GM23248 (cell line): ENCODE measurements at regions not wholly inside any gene's neighbourhood (a gene's known extent, or its start where the extent isn't known, plus 50 kb on each side); places are given as distances from the start of the nearest gene placed in this dataset.
"Not testable (repeated sequence)": the region's sequence is repeated elsewhere in the genome, so short reads cannot be mapped to it uniquely, and the experiment has no call there.

ENCODE experiments used
- DNase-seq: peaks from one replicate; pipeline ENCODE4 v3.0.0-alpha.2; 2015
- H2AFZ ChIP-seq: fragments of 200-600 bp; sonication (generic); 2 replicates; pipeline ENCODE4 v1.6.1; 2016; ENCODE audit warnings: antibody characterized with exemption
- H3F3A ChIP-seq: fragments of 200-600 bp; sonication (generic); 2 replicates; pipeline ENCODE4 v1.6.1; 2016; ENCODE audit warnings: mild to moderate bottlenecking, antibody characterized with exemption, mixed run types; ENCODE audit not compliant: insufficient read depth
- H3K27ac ChIP-seq: fragments of 200-600 bp; sonication (generic); 2 replicates; pipeline ENCODE4 v1.5.1; 2016; ENCODE audit warnings: mild to moderate bottlenecking
- H3K27me3 ChIP-seq: fragments of 200-600 bp; sonication (generic); replicated peaks from 2 replicates; pipeline ENCODE4 v1.6.1; 2016; ENCODE audit warnings: mild to moderate bottlenecking; ENCODE audit not compliant: insufficient read depth
- H3K36me3 ChIP-seq: fragments of 200-600 bp; sonication (generic); 2 replicates; pipeline ENCODE4 v1.6.1; 2016; ENCODE audit warnings: low read depth, mild to moderate bottlenecking
- H3K4me1 ChIP-seq: fragments of 200-600 bp; sonication (generic); 2 replicates; pipeline ENCODE4 v1.6.1; 2016; ENCODE audit warnings: mild to moderate bottlenecking; ENCODE audit not compliant: insufficient read depth
- H3K4me2 ChIP-seq: fragments of 200-600 bp; sonication (generic); one replicate; pipeline ENCODE4 v1.6.1; 2016; ENCODE audit warnings: mild to moderate bottlenecking; ENCODE audit not compliant: unreplicated experiment
- H3K4me3 ChIP-seq: fragments of 200-600 bp; sonication (generic); 2 replicates; pipeline ENCODE4 v1.5.1; 2016; ENCODE audit warnings: mild to moderate bottlenecking
- H3K79me2 ChIP-seq: fragments of 200-600 bp; sonication (generic); 2 replicates; pipeline ENCODE4 v1.6.1; 2016; ENCODE audit warnings: mild to moderate bottlenecking; ENCODE audit not compliant: insufficient read depth
- H3K9ac ChIP-seq: fragments of 200-600 bp; sonication (generic); 2 replicates; pipeline ENCODE4 v1.6.1; 2016; ENCODE audit warnings: mild to moderate bottlenecking
- H3K9me2 ChIP-seq: fragments of 200-600 bp; sonication (generic); 2 replicates; pipeline ENCODE4 v1.6.1; 2016; ENCODE audit warnings: mixed run types, mild to moderate bottlenecking, moderate library complexity; ENCODE audit not compliant: insufficient read depth
- H3K9me3 ChIP-seq: fragments of 200-600 bp; sonication (generic); one replicate; pipeline ENCODE4 v1.6.1; 2017; ENCODE audit warnings: low read depth
- H4K20me1 ChIP-seq: fragments of 200-600 bp; sonication (generic); 2 replicates; pipeline ENCODE4 v1.6.0; 2016; ENCODE audit not compliant: insufficient read depth
- EZH2 ChIP-seq: fragments of 200-600 bp; sonication (generic); IDR thresholded peaks from 2 replicates; pipeline ENCODE4 v1.6.1; 2018; ENCODE audit warnings: antibody characterized with exemption, mild to moderate bottlenecking; ENCODE audit not compliant: insufficient read depth, poor library complexity, severe bottlenecking
- EZH2phosphoT487 ChIP-seq: fragments of 200-600 bp; sonication (generic); IDR thresholded peaks from 2 replicates; pipeline ENCODE4 v1.6.1; 2018; ENCODE audit warnings: antibody characterized with exemption, moderate library complexity, mild to moderate bottlenecking, low read depth; ENCODE audit not compliant: insufficient read depth
- WGBS, 2 experiments: methylation state at CpG; one replicate each; pipeline ENCODE4 v1.1.6; 2015 to 2017; ENCODE audit warnings: low lambda C conversion rate in 2 of 2, low coverage in 1 of 2; ENCODE audit errors: missing lambda C conversion rate in 2 of 2; 5-methylcytosine and 5-hydroxymethylcytosine counted together
- in situ Hi-C: fragments of 300-500 bp; cut with MboI; formaldehyde crosslinking; loops from 2 replicates; pipeline ENCODE4 v1.15.0; 2020

DNA sequence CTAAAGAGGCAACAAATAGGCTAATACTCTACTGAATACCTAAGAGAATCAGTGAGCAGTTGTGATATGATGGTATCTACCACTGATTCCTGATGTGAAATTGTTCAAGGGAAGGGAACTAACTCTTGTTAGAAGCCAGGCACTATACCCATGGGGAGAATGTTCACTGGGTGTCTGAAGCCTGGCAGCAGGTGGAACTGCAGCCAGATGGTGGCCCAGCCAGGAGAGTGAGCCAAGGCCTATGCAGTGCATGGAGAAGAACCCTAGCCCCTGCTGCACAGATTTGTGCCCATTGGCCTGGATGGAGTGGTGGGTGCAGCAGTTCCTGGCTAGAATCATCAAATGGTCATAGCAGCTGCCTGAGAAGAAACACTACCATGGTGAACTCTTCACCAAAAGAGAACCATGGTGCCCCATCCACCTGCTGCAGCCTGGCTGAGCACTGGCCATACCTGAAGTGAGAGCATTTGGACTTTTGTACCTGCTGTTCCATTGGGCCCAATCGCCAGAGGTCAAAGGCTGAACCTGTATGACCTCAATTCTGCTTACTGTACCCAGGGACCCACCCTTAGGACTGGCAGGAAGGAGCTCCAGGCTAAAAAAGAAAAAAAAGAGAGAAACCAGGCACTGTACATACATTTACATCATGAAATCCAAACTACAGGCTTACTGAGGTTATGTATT lies 118.8 kb upstream of the IVNS1ABP start:
- DNase-seq, result no peak
- Histone ChIP-seq H3K4me2 (no peak overlapping the region), H3K4me1 (peaks cover 23% of the 10 kb centered on the region), H3K9me2 (no peaks in the 10 kb centered on the region), H3F3A (peaks cover 22% of the 10 kb centered on the region), H3K9me3 (no peaks in the 10 kb centered on the region), H3K9ac (no peak overlapping the region), H3K36me3 (no peaks in the 10 kb centered on the region), H3K27ac (no peak overlapping the region), H3K4me3 (no peak overlapping the region), H3K27me3 (no peaks in the 10 kb centered on the region), H3K79me2 (no peaks in the 10 kb centered on the region), H2AFZ (no peak overlapping the region), H4K20me1 (no peaks in the 10 kb centered on the region)
- in situ Hi-C loops, result no loop called here
- WGBS, 2 experiments, result 71 to 88% methylated on average over 1 of the region's 1 CpG
- TF ChIP-seq EZH2phosphoT487 (no peak), EZH2 (no peak)

DNA sequence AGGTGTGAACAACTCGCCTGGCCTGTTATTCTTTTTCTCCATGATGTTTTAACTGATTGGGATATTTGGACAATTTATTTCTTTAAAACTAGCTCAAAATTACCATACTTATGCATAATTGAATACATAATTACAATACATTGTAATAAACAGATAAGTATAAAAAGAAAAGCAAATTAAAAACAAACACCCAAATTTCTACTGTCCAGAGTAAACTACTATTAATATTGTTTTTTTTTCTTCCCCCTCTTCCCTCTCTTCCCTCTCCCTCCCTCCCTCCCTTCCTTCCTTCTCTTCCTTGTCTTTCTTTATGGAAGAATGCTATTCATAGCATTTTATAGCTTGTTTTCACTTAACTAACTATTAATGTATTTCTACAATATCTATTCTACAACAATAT lies 117.7 kb upstream of the IVNS1ABP start:
- no peak overlapping the region for H3K4me3 ChIP-seq
- no peak overlapping the region for H2AFZ ChIP-seq
- H3K27me3 ChIP-seq, result no peaks in the 10 kb centered on the region
- no peak for DNase-seq
- H3K9me2 ChIP-seq, result no peaks in the 10 kb centered on the region
- H3K4me1 ChIP-seq, result peaks cover 12% of the 10 kb centered on the region
- 80 to 86% methylated on average over 1 of the region's 1 CpG for WGBS, 2 experiments
- H3K4me2 ChIP-seq, result no peak overlapping the region
- H3K79me2 ChIP-seq, result no peaks in the 10 kb centered on the region
- no peaks in the 10 kb centered on the region for H3K9me3 ChIP-seq
- H4K20me1 ChIP-seq, result no peaks in the 10 kb centered on the region
- H3K36me3 ChIP-seq, result no peaks in the 10 kb centered on the region
- H3F3A ChIP-seq, result peaks cover 11% of the 10 kb centered on the region
- H3K27ac ChIP-seq, result no peak overlapping the region
- TF ChIP-seq EZH2phosphoT487 (no peak), EZH2 (no peak)
- in situ Hi-C loops, result no loop called here
- H3K9ac ChIP-seq, result no peak overlapping the region

DNA sequence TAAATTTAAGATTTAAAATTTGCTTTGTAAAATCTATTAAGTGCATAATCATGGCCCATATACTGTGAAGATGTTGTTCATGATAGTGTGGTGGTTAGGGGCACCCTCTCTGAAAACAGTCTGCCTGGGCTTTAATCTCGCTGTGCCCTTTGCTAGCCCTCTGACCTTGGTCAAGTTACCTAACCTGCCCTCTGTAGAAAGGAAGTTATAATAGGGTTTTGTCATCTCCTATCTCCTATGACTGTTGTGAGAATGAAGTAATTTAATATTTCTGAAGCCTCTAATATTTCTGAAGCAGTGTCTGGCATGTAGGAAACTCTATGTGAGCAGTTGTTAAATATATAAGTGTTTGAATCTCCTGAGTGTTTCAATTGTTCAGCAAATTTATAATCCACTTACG lies 116.6 kb upstream of the IVNS1ABP start:
- Histone ChIP-seq H3K79me2 (no peaks in the 10 kb centered on the region), H3K27ac (no peak overlapping the region), H3K4me3 (no peak overlapping the region), H3K9me3 (no peaks in the 10 kb centered on the region), H4K20me1 (no peaks in the 10 kb centered on the region), H3K36me3 (no peaks in the 10 kb centered on the region), H3K9me2 (no peaks in the 10 kb centered on the region), H3K9ac (no peak overlapping the region), H3K4me2 (no peak overlapping the region), H2AFZ (no peak overlapping the region), H3F3A (peaks cover 1% of the 10 kb centered on the region; the same call in 1 of the 2 replicates), H3K27me3 (no peaks in the 10 kb centered on the region), H3K4me1 (peaks cover 2% of the 10 kb centered on the region; the same call in 1 of the 2 replicates)
- no peak for TF ChIP-seq EZH2
- no peak for TF ChIP-seq EZH2phosphoT487
- in situ Hi-C loops, result no loop called here
- WGBS, 2 experiments, result 77 to 79% methylated on average over 2 of the region's 2 CpGs
- no peak for DNase-seq

DNA sequence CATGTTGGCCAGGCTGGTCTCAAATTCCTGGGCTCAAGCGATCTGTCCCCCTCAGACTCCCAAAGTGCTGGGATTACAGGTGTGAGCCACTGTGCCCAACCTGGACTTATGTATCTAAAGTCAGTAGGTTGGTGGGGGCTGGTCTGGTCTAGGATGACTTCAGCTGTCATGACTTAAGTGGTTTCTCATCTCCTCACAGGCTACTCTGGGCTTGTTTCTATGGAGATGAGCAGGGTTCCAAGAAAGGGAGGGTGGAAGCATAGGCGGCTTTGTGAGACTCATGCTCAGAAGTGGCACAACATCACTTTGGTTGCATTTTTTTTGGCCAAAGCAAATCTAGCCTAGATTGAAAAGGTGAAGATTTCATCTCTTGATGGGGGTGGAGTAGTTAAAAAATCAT lies 115.9 kb upstream of the IVNS1ABP start:
- Histone ChIP-seq H3K4me3 (no peak overlapping the region), H3F3A (0 out of 2 replicates have a peak, but pooled peaks cover 4% of the 10 kb centered on the region), H3K79me2 (no peaks in the 10 kb centered on the region), H3K4me2 (no peak overlapping the region), H3K36me3 (no peaks in the 10 kb centered on the region), H3K4me1 (no peaks in the 10 kb centered on the region), H4K20me1 (no peaks in the 10 kb centered on the region), H3K27ac (no peak overlapping the region), H3K9ac (no peak overlapping the region), H3K9me2 (no peaks in the 10 kb centered on the region), H3K27me3 (no peaks in the 10 kb centered on the region), H3K9me3 (no peaks in the 10 kb centered on the region), H2AFZ (no peak overlapping the region)
- 86 to 87% methylated on average over 2 of the region's 2 CpGs for WGBS, 2 experiments
- TF ChIP-seq EZH2phosphoT487, result no peak
- TF ChIP-seq EZH2, result no peak
- in situ Hi-C loops, result no loop called here
- DNase-seq, result no peak

DNA sequence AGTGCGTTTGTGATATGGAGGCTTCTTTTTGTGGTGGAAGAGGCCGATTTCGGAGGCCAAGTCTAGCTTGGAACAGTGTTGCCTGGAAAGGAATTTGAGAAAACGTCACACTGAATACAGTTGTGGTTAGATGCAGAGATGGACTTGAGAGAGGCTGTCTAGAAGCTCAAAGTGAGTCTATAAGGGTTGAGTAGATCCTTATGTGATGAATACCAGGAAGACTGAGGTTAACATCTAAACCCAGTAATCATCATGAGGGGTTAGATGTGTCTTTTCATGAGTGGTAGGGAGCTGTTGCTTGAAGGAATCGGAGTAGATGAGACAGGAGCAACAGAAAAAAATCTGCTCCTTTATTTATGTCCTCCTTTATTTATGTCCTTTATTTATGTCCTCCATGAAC lies 114.6 kb upstream of the IVNS1ABP start:
- Histone ChIP-seq H4K20me1 (no peaks in the 10 kb centered on the region), H3K27ac (no peak overlapping the region), H3K4me1 (peaks cover 12% of the 10 kb centered on the region), H3K9me2 (no peaks in the 10 kb centered on the region), H3F3A (peaks cover 15% of the 10 kb centered on the region), H3K36me3 (no peaks in the 10 kb centered on the region), H3K4me2 (no peak overlapping the region), H3K4me3 (no peak overlapping the region), H3K27me3 (no peaks in the 10 kb centered on the region), H3K9ac (no peak overlapping the region), H3K79me2 (no peaks in the 10 kb centered on the region), H3K9me3 (no peaks in the 10 kb centered on the region), H2AFZ (no peak overlapping the region)
- no peak for DNase-seq
- TF ChIP-seq EZH2phosphoT487 (no peak), EZH2 (no peak)
- 76 to 78% methylated on average over 5 of the region's 5 CpGs for WGBS, 2 experiments
- in situ Hi-C loops, result no loop called here

DNA sequence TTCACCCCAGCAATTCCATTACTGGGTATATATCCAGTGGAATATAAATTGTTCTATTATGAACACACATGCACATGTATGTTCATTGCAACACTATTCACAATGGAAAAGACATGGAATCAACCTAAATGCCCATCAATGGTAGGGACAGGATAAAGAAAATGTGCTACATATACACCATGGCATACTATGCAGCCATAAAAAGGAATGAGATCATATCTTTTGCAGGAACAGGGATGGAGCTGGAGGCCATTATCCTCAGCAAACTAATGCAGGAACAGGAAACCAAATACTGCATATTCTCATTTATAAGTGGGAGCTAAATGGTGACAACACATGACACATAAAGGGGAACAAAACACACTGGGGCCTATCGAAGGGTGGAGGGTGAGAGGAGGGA lies 112.6 kb upstream of the IVNS1ABP start:
- H3K4me3 ChIP-seq, H3K79me2 ChIP-seq, H3K9me2 ChIP-seq, H3K9me3 ChIP-seq, H2AFZ ChIP-seq, H3K27me3 ChIP-seq, in situ Hi-C loops, H3K4me2 ChIP-seq, H3K9ac ChIP-seq, DNase-seq, H3K27ac ChIP-seq, H3K36me3 ChIP-seq, H4K20me1 ChIP-seq: not testable (repeated sequence)
- peaks cover 22% of the 10 kb centered on the region for H3F3A ChIP-seq
- 91 to 96% methylated on average over 1 of the region's 1 CpG for WGBS, 2 experiments
- peaks cover 16% of the 10 kb centered on the region for H3K4me1 ChIP-seq
